Esophagus muscularis mucosa (tissue), 3 donors: ENCODE measurements at regions not wholly inside any gene's neighbourhood (a gene's known extent, or its start where the extent isn't known, plus 50 kb on each side); places are given as distances from the start of the nearest gene placed in this dataset.

Experiments used
- CTCF ChIP-seq, 3 experiments: fragments of 200-600 bp in 2 of 3; fragments of 450-650 bp in 1 of 3; sonication (generic) in 2 of 3; IDR thresholded peaks; one replicate each; pipeline ENCODE4 v1.5.1; 2017 to 2019; ENCODE audit warnings: antibody characterized with exemption in 3 of 3, mild to moderate bottlenecking in 2 of 3, moderate library complexity in 1 of 3
- EP300 ChIP-seq: sonication (generic); formaldehyde crosslinking; IDR thresholded peaks from one replicate; pipeline ENCODE4 v1.6.1; 2017; ENCODE audit warnings: antibody characterized with exemption

- TF ChIP-seq CTCF (IDR thresholded peaks at IDR 0.05): no peak
- no peak for TF ChIP-seq EP300
These were observed 162.0 kb upstream of the HAAO start for GRCh38 chr2:42954227-42954962.
